IPS-20b (cell line): ENCODE measurements at regions not wholly inside any gene's neighbourhood (a gene's known extent, or its start where the extent isn't known, plus 50 kb on each side); places are given as distances from the start of the nearest gene placed in this dataset.

Experiments
- H3K27ac ChIP-seq: one replicate; pipeline ENCODE4 v1.5.1; 2013; ENCODE audit warnings: low read length
- H3K27me3 ChIP-seq: 2 replicates; pipeline ENCODE4 v1.6.1; 2013; ENCODE audit warnings: mild to moderate bottlenecking, low read length, inconsistent platforms; ENCODE audit not compliant: insufficient read depth
- H3K36me3 ChIP-seq: 2 replicates; pipeline ENCODE4 v1.6.1; 2013; ENCODE audit warnings: low read depth, mild to moderate bottlenecking, inconsistent platforms, low read length, moderate library complexity; ENCODE audit not compliant: insufficient read depth
- H3K4me1 ChIP-seq: 2 replicates; pipeline ENCODE4 v1.6.1; 2013; ENCODE audit warnings: mild to moderate bottlenecking, control low read depth, inconsistent platforms, low read length, moderate library complexity; ENCODE audit not compliant: insufficient read depth
- H3K4me3 ChIP-seq: 2 replicates; pipeline ENCODE4 v1.5.1; 2013; ENCODE audit warnings: mild to moderate bottlenecking, low read length, inconsistent platforms
- H3K9ac ChIP-seq: 2 replicates; pipeline ENCODE4 v1.6.1; 2013; ENCODE audit warnings: low read depth, mild to moderate bottlenecking, inconsistent platforms, low read length, moderate library complexity
- H3K9me3 ChIP-seq: 2 replicates; pipeline ENCODE4 v1.6.1; 2013; ENCODE audit warnings: mild to moderate bottlenecking, low read depth, low read length, inconsistent platforms; ENCODE audit not compliant: insufficient read depth

DNA sequence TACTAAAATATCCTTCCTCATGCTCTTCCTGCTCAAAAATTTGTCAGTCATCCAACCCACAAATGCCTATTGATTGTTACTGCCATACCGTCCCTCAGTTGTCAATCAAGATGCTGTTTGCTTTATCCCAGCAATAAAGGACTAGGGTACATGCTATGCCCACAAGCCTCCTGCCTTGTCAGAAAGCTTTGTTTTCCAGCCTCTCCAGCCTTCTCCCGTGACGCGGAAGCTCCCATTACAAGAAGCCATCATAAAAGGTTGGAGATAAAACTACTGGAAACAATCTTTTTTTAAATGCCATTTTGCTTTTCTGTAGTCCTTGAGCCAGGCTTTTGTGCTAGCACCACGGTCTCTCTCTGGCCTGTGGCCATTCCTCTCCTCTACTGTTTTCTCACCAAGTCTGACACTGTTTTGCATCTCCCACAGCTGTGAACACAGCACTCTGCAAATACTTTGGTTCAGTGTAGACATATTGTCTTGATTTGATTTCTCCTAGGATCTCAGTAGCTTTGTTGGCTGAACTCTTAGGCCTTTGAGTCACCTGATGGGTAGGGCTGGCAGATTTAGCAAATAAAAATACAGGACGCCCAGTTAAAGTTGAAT lies 495.7 kb upstream of the JARID2 start:
- no peak overlapping the region for H3K4me3 ChIP-seq
- H3K9me3 ChIP-seq, result 0 out of 2 replicates have a peak, but pooled peaks cover 2% of the 10 kb centered on the region
- no peak overlapping the region for H3K9ac ChIP-seq
- no peaks in the 10 kb centered on the region for H3K4me1 ChIP-seq
- no peak overlapping the region for H3K27ac ChIP-seq
- no peaks in the 10 kb centered on the region for H3K27me3 ChIP-seq
- H3K36me3 ChIP-seq, result no peaks in the 10 kb centered on the region

- H3K27ac ChIP-seq, result no peak overlapping the region
- no peaks in the 10 kb centered on the region for H3K9me3 ChIP-seq
- H3K27me3 ChIP-seq, result no peaks in the 10 kb centered on the region
- H3K36me3 ChIP-seq, result no peaks in the 10 kb centered on the region
- no peaks in the 10 kb centered on the region for H3K4me1 ChIP-seq
- H3K4me3 ChIP-seq, result no peak overlapping the region
- H3K9ac ChIP-seq, result no peak overlapping the region
These were observed 494.2 kb upstream of the JARID2 start for GRCh38 chr6:14751645-14752175.

- H3K9ac ChIP-seq, result no peak overlapping the region
- no peaks in the 10 kb centered on the region for H3K36me3 ChIP-seq
- no peak overlapping the region for H3K4me3 ChIP-seq
- peaks cover 5% of the 10 kb centered on the region; the same call in 1 of the 2 replicates for H3K4me1 ChIP-seq
- no peak overlapping the region for H3K27ac ChIP-seq
- no peaks in the 10 kb centered on the region for H3K9me3 ChIP-seq
- no peaks in the 10 kb centered on the region for H3K27me3 ChIP-seq
These were observed 490.9 kb upstream of the JARID2 start for GRCh38 chr6:14754751-14755513.

- Histone ChIP-seq H3K27ac (no peak overlapping the region), H3K36me3 (no peaks in the 10 kb centered on the region), H3K9me3 (no peaks in the 10 kb centered on the region), H3K9ac (no peak overlapping the region), H3K4me1 (peaks cover 5% of the 10 kb centered on the region; the same call in 1 of the 2 replicates), H3K27me3 (no peaks in the 10 kb centered on the region), H3K4me3 (no peak overlapping the region)
These were observed 489.5 kb upstream of the JARID2 start for GRCh38 chr6:14756340-14756739.

GRCh38 chr6:14757014-14757413 lies 488.9 kb upstream of the JARID2 start:
- Histone ChIP-seq H3K27me3 (no peaks in the 10 kb centered on the region), H3K9ac (no peak overlapping the region), H3K4me1 (peaks cover 5% of the 10 kb centered on the region; the same call in 1 of the 2 replicates), H3K9me3 (no peaks in the 10 kb centered on the region), H3K4me3 (no peak overlapping the region), H3K36me3 (no peaks in the 10 kb centered on the region), H3K27ac (no peak overlapping the region)

GRCh38 chr6:14757418-14757817 lies 488.5 kb upstream of the JARID2 start:
- Histone ChIP-seq H3K27me3 (no peaks in the 10 kb centered on the region), H3K4me3 (no peak overlapping the region), H3K9ac (no peak overlapping the region), H3K36me3 (no peaks in the 10 kb centered on the region), H3K9me3 (no peaks in the 10 kb centered on the region), H3K27ac (no peak overlapping the region), H3K4me1 (peaks cover 5% of the 10 kb centered on the region; the same call in 1 of the 2 replicates)

DNA sequence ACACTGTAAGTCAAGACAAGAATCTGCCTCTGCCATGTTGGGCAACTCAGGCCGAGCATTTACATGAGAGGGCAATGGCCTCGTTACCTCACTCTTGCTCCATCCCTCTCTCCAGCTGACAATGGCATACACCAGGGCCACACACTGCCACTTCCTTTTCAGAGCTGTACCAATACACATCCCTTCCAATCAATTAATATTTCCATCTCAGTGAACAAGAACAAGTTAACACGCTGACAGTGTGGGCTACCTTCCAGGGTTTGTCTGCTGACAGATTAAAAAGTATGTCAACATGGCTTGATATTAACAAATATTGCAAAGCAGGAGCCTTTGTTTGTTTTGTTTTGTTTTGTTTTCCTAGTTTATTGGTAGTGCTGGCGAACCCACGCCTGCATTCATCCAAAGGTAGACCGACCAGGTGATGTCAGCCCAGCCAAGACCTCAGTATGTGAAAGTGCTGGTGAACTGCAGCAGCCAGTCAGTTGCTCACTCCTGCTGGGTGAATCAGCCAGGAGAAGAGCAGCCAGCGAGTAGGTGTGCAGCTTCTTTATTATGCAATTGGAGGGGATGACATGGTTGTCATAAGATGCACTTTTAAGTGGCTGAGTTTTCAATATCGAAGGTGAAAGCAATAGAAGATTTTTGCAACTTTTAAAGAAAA lies 487.3 kb upstream of the JARID2 start:
- Histone ChIP-seq H3K27me3 (no peaks in the 10 kb centered on the region), H3K9ac (no peak overlapping the region), H3K4me3 (no peak overlapping the region), H3K27ac (no peak overlapping the region), H3K9me3 (no peaks in the 10 kb centered on the region), H3K36me3 (no peaks in the 10 kb centered on the region), H3K4me1 (peaks cover 5% of the 10 kb centered on the region; the same call in 1 of the 2 replicates)

DNA sequence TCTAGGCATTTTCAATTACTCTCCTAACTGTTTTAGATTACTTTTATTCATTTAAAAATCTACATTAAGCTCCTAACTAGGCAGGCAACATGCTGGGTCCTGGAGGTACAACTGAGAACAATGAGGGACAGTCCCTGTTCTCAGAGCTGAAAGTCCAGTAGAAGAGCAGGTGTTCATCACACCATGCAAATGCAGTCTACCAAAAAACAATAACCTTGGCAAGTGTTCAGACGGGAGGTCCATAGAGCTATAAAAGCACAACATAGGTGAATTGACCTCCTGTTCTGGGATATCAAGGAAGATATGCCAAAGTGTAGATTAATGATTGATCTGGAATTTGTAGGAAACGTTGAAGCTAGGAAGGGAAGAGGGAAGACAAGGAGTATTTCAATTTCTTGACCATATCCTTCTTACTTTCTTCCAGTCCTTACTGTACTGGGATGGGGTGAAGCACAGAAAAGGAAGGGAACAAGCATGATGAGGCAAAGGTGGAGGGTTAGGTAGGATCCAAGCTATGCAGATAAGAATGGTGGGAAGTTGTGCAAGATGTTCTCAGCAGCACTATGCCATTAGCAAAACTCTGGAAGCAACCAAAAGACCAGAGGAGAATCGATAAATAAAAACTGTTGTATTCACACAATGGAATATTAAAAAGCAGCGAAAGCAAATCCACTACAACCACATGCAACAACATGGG lies 485.7 kb upstream of the JARID2 start:
- Histone ChIP-seq H3K27me3 (no peaks in the 10 kb centered on the region), H3K9ac (no peak overlapping the region), H3K36me3 (no peaks in the 10 kb centered on the region), H3K4me3 (no peak overlapping the region), H3K4me1 (peaks cover 5% of the 10 kb centered on the region; the same call in 1 of the 2 replicates), H3K9me3 (no peaks in the 10 kb centered on the region), H3K27ac (no peak overlapping the region)

- H3K4me3 ChIP-seq, result no peak overlapping the region
- peaks cover 5% of the 10 kb centered on the region; the same call in 1 of the 2 replicates for H3K4me1 ChIP-seq
- no peak overlapping the region for H3K9ac ChIP-seq
- H3K27ac ChIP-seq, result no peak overlapping the region
- H3K9me3 ChIP-seq, result no peaks in the 10 kb centered on the region
- no peaks in the 10 kb centered on the region for H3K36me3 ChIP-seq
- no peaks in the 10 kb centered on the region for H3K27me3 ChIP-seq
These were observed 483.8 kb upstream of the JARID2 start for GRCh38 chr6:14762077-14762476.

GRCh38 chr6:14763139-14763538 lies 482.7 kb upstream of the JARID2 start:
- Histone ChIP-seq H3K4me1 (peaks cover 5% of the 10 kb centered on the region; the same call in 1 of the 2 replicates), H3K9me3 (no peaks in the 10 kb centered on the region), H3K4me3 (no peak overlapping the region), H3K27me3 (no peaks in the 10 kb centered on the region), H3K36me3 (no peaks in the 10 kb centered on the region), H3K27ac (no peak overlapping the region), H3K9ac (no peak overlapping the region)

- no peak overlapping the region for H3K27ac ChIP-seq
These were observed 482.3 kb upstream of the JARID2 start for GRCh38 chr6:14763616-14764015.

More at GRCh38 chr6:14763616-14764015, 482.3 kb upstream of the JARID2 start:
- Histone ChIP-seq H3K4me3 (no peak overlapping the region), H3K9ac (no peak overlapping the region), H3K9me3 (no peaks in the 10 kb centered on the region), H3K27me3 (no peaks in the 10 kb centered on the region), H3K4me1 (peaks cover under 1% of the 10 kb centered on the region; the same call in 1 of the 2 replicates), H3K36me3 (no peaks in the 10 kb centered on the region)
